ENCODE measurements at regions not wholly inside any gene's neighbourhood (a gene's known extent, or its start where the extent isn't known, plus 50 kb on each side); places are given as distances from the start of the nearest gene placed in this dataset.

DNA sequence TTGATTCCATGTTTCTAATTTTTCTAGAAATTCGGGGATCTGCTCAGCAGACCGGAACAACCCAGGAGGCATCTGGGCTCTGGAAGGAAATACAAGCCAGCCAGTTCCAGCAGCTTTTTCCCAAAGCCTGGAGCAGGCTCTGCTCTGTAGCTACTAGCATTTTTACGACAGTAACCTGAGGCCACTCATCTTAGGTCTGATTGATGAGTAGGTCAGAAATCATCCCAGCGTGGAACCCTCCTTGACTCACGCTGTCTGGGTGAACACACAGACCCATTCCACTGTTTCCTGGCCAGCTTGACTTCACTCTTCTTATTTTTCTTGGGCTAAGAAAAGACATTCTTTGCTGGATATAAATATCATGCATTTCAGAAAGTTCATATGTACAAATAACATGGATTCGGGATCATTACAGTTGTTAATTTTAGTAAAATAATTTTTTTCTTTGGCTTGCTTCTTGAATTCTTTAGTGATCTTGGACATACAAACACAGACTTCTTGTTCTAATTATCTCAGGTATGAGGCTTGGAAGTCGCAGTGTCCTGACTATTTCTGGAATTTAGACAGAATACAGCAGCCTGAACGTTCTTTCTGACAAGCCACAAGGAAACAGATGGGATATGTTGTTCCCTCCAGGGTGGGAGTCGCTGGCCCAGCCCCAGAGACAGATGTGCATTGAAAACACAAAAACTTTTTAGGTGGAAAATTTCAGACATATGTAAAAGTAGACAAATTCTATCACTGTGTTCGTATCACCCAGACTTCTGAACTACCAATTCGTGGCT lies 54.6 kb upstream of the PITRM1 start:
- TF ChIP-seq, protein P1, sequence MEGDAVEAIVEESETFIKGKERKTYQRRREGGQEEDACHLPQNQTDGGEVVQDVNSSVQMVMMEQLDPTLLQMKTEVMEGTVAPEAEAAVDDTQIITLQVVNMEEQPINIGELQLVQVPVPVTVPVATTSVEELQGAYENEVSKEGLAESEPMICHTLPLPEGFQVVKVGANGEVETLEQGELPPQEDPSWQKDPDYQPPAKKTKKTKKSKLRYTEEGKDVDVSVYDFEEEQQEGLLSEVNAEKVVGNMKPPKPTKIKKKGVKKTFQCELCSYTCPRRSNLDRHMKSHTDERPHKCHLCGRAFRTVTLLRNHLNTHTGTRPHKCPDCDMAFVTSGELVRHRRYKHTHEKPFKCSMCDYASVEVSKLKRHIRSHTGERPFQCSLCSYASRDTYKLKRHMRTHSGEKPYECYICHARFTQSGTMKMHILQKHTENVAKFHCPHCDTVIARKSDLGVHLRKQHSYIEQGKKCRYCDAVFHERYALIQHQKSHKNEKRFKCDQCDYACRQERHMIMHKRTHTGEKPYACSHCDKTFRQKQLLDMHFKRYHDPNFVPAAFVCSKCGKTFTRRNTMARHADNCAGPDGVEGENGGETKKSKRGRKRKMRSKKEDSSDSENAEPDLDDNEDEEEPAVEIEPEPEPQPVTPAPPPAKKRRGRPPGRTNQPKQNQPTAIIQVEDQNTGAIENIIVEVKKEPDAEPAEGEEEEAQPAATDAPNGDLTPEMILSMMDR (IDR thresholded peaks at IDR 0.05; ENCODE audit: low read depth, low read length, poor library complexity, severe bottlenecking): no peak
- no peak for TF ChIP-seq EZH2phosphoT487 (IDR thresholded peaks at IDR 0.05; ENCODE audit: borderline replicate concordance, low read length)
